Panc1 (cell line): ENCODE measurements at regions not wholly inside any gene's neighbourhood (a gene's known extent, or its start where the extent isn't known, plus 50 kb on each side); places are given as distances from the start of the nearest gene placed in this dataset.

ENCODE experiments used
- POLR2AphosphoS5 ChIP-seq: IDR thresholded peaks from 2 replicates; pipeline ENCODE4 v1.6.1; 2012; ENCODE audit warnings: mild to moderate bottlenecking, low read depth, low read length, moderate library complexity
- TCF7L2 ChIP-seq: IDR thresholded peaks from 2 replicates; pipeline ENCODE4 v1.6.1; 2011; ENCODE audit warnings: mild to moderate bottlenecking, low read depth, low read length, inconsistent platforms

GRCh38 chr19:30122431-30122830 lies 180.4 kb downstream of the URI1 start:
- TF ChIP-seq TCF7L2 (no peak), POLR2AphosphoS5 (no peak)
